GM10248 (cell line): ENCODE measurements at regions not wholly inside any gene's neighbourhood (a gene's known extent, or its start where the extent isn't known, plus 50 kb on each side); places are given as distances from the start of the nearest gene placed in this dataset.

Experiments
- CTCF ChIA-PET: fragments of 300-600 bp; sonication (Branson Sonifier 250); formaldehyde crosslinking; extraction: SDS; loops from one replicate; lab custom pipeline; 2021; ENCODE audit warnings: antibody characterized with exemption; lab: Yijun Ruan, JAX
- POLR2A ChIA-PET: fragments of 350-650 bp; sonication (Branson Sonifier 250); formaldehyde crosslinking; extraction: SDS; loops from one replicate; lab custom pipeline; 2020; ENCODE audit warnings: antibody characterized with exemption; lab: Yijun Ruan, JAX
- DNase-seq: peaks from one replicate; pipeline ENCODE4 v3.0.0; 2012; ENCODE audit errors: extremely low spot score
- TF ChIP-seq, protein P1 (sequence below): IDR thresholded peaks from 2 replicates; pipeline ENCODE4 v1.5.1; 2012; ENCODE audit warnings: mild to moderate bottlenecking, low read depth; ENCODE audit errors: extremely low read depth, missing control alignments, control extremely low read depth

DNA sequence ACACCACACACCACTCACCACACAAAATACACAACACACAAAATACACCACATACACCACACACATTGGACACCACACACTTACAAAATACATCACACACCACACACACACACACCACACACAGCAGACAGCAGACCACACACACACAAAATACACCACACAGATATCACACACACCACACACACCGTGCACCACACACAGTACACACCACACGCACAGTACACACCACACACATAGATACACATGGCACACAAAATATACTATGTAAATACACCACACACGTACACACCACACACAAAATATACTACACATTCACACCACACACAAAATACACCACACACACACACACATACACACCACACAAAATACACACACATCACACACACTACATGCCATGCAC lies 1243.5 kb downstream of the BRD1 start:
- TF ChIP-seq, protein P1, sequence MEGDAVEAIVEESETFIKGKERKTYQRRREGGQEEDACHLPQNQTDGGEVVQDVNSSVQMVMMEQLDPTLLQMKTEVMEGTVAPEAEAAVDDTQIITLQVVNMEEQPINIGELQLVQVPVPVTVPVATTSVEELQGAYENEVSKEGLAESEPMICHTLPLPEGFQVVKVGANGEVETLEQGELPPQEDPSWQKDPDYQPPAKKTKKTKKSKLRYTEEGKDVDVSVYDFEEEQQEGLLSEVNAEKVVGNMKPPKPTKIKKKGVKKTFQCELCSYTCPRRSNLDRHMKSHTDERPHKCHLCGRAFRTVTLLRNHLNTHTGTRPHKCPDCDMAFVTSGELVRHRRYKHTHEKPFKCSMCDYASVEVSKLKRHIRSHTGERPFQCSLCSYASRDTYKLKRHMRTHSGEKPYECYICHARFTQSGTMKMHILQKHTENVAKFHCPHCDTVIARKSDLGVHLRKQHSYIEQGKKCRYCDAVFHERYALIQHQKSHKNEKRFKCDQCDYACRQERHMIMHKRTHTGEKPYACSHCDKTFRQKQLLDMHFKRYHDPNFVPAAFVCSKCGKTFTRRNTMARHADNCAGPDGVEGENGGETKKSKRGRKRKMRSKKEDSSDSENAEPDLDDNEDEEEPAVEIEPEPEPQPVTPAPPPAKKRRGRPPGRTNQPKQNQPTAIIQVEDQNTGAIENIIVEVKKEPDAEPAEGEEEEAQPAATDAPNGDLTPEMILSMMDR = no peak
- ChIA-PET POLR2A (no interaction called here), CTCF (no interaction called here)
- no peak for DNase-seq

DNA sequence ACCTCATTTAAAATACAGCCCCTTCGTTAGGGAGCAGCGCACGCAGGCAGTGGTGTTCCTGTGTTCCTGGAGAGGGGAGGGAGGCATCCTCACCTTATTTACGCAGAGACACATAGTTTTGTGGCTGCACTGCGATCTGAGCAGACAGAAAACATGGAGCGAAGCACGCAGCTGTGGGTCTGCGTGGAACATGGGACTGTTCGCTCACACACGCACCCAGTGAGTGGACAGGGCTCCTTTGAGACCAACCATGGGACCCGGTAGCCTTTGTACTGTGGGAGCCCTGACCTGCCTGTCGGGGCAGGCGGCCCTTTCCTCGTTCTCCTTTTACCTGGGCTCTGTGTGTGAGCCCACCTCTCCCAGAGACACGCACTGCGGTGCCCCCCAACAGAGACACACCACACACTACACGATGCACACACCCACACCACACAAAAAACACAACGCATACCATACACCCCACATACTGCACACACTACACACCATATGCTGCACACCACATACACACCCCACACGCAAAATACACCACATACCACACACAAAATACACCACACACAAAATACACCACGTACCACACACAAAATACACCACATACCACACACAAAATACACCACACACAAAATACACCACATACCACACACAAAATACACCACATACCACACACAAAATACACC lies 1245.7 kb downstream of the BRD1 start:
- POLR2A ChIA-PET = no interaction called here
- no peak for DNase-seq
- CTCF ChIA-PET = no interaction called here
- TF ChIP-seq, protein P1 = no peak

DNA sequence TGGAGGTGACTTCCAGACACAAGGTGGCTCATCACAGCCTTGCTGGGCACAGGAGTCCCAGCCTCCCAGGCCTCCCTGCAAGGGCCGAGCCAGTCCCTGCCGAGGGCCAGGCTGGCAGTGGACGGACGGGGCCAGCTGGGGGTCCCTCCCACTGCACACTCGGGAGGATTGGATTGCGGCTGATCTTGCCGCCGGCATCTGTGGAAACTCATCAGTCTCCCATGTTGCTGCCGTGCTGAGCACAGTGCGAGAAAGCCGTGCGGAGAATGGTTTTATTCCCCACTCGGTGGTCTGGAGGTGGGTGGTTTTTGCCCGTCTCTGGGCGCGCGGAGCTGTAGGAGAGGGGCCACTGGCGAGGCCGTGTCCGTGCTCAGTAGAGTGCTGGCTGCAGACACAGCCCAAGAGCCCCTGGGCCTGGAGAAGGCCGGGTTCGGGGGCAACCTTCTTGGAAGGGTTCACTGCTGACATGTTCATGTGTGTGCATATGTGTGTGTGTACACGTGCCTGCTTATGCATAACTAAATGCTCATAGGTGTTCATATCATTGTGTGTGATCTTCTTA lies 1246.4 kb downstream of the BRD1 start:
- ChIA-PET CTCF (no interaction called here), POLR2A (no interaction called here)
- no peak for DNase-seq
- TF ChIP-seq, protein P1 = no peak

DNA sequence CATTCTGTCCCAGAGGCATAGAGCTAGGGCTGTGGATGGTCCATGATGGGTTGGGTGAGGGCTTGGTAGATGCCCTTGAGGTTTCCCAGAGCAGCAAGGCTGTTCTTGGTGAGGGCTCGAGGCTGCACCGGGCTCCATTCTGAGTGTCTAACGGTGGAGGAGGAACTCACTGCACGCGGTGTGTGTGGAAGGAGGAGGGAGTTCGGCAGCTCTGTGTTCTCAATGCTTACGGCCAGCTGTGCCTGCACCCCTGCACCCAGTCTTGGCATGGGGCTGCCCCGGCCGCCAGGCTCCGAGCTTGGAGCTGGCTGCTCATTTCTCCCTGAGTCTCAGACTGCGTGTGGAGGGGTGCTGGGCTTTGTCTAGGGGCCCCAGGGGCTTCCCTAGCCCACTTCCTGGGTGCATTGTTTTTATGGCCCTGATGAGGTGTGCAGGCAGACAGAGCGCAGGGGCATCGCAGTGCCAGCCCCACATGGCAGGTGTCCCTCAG lies 1247.1 kb downstream of the BRD1 start:
- TF ChIP-seq, protein P1 = no peak
- no peak for DNase-seq
- CTCF ChIA-PET = no interaction called here
- POLR2A ChIA-PET = no interaction called here

DNA sequence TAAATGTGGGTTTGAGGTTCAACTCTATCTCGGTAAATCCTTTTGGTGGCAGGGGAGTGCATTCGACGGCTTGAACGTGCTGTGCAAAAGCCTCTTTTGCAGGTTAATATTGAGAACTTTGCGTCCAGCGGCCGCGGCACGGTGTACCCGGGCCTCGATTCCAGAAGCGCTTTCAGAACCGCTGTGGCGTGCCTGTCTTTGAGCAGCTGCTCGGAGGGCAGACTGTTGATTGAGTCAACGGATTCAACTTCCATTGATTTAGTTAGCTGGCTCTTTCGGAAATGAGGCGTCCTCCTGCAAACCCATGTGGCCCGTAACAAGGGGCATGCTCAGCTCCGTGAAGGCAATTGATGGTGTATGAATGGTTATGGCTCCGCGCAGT lies 1247.8 kb downstream of the BRD1 start:
- TF ChIP-seq, protein P1 = no peak
- DNase-seq = no peak
- ChIA-PET POLR2A (no interaction called here), CTCF (no interaction called here)

DNA sequence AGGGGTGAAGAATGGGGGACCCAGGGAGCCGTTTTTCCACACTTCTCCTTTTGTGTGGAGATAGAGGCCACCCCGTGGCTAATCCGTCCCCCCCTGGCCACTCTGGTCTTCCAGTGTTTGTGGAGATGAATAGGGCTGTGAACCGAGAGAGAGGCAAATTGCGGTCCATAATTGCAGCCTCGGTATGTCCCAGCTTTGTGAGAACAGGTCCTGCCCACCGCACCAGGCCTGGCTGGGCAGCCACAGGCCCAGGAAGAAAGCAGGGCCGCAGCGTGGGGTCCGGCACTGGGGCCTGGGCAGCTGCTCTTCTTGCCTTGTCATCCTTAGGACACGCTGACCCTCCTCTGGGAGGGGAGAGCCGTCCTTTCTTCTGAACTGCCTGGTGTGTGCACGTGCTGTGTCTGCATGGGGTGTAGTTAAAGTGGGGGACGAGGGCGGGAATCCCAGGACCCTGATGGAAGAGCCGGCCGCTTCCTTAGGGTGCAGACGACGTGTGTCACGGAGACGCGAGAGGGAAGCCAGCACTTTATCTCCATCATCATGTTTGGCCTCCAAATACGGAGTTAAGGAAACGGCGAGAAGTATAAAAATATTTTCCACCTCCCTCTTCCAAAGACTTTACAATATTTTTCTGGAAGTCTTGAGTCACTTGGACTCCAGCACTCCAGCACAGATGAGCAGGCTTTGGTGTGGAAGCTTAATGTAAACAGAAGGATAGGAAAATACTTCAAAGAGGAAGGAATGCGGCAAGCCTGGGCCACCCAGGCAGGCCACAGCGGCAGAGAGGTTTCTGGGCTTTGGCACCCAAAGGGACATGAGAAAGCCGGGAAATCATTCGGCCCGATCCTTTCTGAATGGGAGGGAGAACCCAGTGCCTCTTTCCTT lies 1248.4 kb downstream of the BRD1 start:
- POLR2A ChIA-PET = no interaction called here
- TF ChIP-seq, protein P1 = no peak
- CTCF ChIA-PET = no interaction called here
- no peak for DNase-seq
